Gastrocnemius medialis (tissue), 4 donors: ENCODE measurements at regions not wholly inside any gene's neighbourhood (a gene's known extent, or its start where the extent isn't known, plus 50 kb on each side); places are given as distances from the start of the nearest gene placed in this dataset.

ENCODE experiments used
- CTCF ChIP-seq, 5 experiments: fragments of 450-650 bp in 3 of 5; fragments of 200-600 bp in 2 of 5; sonication (generic) in 2 of 5; IDR thresholded peaks in 4 of 5; conservative IDR thresholded peaks in 1 of 5; 1 replicate in 4 of 5; 2 replicates in 1 of 5; pipeline ENCODE4 v1.5.1; 2016 to 2019; ENCODE audit warnings: antibody characterized with exemption in 5 of 5, mild to moderate bottlenecking in 3 of 5, moderate library complexity in 3 of 5
- POLR2A ChIP-seq, 2 donors: fragments of 450-650 bp; IDR thresholded peaks; one replicate each; pipeline ENCODE4 v1.6.1; 2017; ENCODE audit warnings: antibody characterized with exemption in 2 of 2, mild to moderate bottlenecking in 2 of 2, moderate library complexity in 2 of 2

GRCh38 chr2:237185553-237185925, 99.8 kb downstream of the COPS8 start:
- TF ChIP-seq POLR2A (IDR thresholded peaks at IDR 0.05) (no peak), CTCF (IDR thresholded peaks at IDR 0.05 in 4 of 5, conservative IDR thresholded peaks at IDR 0.05 in 1 of 5) (no peak)
